A673 (cell line): ENCODE measurements at regions not wholly inside any gene's neighbourhood (a gene's known extent, or its start where the extent isn't known, plus 50 kb on each side); places are given as distances from the start of the nearest gene placed in this dataset.

Experiments used
- EZH2 ChIP-seq: fragments of 200-600 bp; sonication (generic); IDR thresholded peaks from 2 replicates; pipeline ENCODE4 v1.6.1; 2017; ENCODE audit warnings: borderline replicate concordance, low read depth, mild to moderate bottlenecking, mixed read lengths, antibody characterized with exemption, low read length; ENCODE audit not compliant: poor library complexity, severe bottlenecking
- TF ChIP-seq, protein P1 (sequence below): fragments of 300-800, 200-600 bp; sonication (generic); conservative IDR thresholded peaks from 2 replicates; pipeline ENCODE4 v1.5.1; 2017; ENCODE audit warnings: low read depth, mild to moderate bottlenecking, antibody characterized with exemption, low read length, moderate library complexity, mixed read lengths

DNA sequence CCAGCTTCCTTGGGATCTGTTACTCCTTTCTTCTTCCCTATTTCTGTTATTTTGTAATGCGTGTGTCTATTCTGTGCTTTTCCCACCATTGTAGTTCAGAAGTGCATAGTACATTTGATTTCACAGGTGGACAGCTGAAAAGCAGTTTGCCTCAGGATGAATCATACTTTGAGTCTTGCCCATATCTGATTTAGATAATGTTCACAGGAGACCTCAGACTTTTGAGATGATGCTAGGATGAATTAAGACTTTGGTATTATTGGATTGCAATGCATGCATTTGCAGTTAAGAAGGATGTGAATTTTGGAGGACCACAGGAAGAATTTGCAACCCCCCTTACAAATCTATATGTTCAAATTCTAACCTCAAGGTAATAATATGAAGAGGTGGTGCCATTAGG lies 769.6 kb downstream of the CDH11 start:
- TF ChIP-seq EZH2 = no peak
- TF ChIP-seq, protein P1, sequence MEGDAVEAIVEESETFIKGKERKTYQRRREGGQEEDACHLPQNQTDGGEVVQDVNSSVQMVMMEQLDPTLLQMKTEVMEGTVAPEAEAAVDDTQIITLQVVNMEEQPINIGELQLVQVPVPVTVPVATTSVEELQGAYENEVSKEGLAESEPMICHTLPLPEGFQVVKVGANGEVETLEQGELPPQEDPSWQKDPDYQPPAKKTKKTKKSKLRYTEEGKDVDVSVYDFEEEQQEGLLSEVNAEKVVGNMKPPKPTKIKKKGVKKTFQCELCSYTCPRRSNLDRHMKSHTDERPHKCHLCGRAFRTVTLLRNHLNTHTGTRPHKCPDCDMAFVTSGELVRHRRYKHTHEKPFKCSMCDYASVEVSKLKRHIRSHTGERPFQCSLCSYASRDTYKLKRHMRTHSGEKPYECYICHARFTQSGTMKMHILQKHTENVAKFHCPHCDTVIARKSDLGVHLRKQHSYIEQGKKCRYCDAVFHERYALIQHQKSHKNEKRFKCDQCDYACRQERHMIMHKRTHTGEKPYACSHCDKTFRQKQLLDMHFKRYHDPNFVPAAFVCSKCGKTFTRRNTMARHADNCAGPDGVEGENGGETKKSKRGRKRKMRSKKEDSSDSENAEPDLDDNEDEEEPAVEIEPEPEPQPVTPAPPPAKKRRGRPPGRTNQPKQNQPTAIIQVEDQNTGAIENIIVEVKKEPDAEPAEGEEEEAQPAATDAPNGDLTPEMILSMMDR = no peak
